Stimulated activated naive CD4-positive, alpha-beta T cell (primary cell): ENCODE measurements at regions not wholly inside any gene's neighbourhood (a gene's known extent, or its start where the extent isn't known, plus 50 kb on each side); places are given as distances from the start of the nearest gene placed in this dataset.

Source experiments
- DNase-seq, 6 experiments: peaks; one replicate each; lab custom pipeline; 2025; lab: John Stamatoyannopoulos, UW

DNA sequence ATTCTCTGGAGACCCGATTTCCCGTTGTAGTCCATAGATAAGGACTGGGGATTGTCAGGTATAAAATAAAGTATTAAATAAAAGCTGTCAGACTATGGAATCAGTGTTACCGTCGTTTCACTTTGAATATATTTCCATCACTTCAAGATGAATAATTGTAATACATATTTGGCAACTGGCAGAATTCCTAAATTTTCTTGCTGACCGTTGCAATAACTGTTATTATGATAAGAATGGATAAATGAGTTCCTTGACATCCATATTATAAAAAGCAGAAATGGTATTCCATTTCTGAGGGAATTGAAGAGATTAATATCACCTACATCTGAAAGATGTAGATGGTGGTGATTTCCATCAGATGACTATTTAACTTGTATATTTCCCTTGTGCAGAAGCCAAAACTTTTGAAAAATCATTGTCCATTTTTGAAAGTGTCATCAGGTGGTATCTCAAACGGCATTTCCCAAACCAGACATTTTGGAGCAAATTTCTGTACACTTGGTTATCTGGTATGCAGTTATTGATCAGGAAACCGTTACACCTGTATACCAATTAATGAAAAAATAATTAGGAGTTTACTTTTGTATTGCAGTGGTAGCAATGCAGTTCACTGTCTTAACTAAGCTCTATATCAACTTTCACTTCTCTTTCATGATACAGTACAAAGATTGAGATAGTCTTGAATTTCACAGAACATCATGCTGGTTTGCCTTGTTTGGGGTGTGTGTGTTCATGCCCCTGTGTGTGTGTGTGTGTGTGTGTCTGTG lies 878.5 kb downstream of the PCDH18 start:
- no peak for DNase-seq

DNA sequence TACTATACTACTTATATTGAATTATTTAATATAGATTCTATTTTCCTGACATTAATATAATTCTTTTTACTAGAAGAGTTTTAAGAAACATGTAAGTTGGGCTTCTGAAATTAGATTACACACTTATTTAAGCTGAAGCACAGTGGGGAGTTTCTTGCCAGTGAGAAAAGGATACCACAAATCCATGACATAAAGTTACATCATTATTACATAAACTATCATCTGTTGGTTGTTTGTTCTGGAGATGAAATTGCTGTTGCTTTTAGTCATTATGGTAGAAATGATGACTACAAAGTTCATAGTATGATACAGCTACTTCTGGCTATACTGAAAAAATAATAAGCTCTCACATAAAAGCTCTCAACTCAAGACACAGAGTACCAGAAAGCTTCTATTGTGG lies 880.4 kb downstream of the PCDH18 start:
- no peak for DNase-seq

DNA sequence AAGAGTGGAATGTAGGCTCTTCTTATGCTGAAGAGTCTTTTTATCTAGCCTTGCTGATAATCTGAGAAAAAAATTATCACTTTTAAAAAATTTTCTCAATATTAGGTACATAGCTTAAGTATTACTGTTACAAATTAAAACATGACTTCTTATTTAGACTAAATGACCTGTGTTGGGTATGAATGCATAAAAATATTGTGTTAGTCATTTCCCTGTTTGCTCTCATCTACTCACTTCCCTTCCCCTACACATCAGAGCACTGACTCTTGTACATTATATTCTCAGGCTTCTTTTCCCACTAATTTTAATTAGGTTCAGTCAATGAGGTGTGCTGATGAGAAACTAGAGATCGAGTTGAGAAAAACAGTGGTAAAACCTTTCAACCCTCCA lies 881.0 kb downstream of the PCDH18 start:
- no peak for DNase-seq

DNA sequence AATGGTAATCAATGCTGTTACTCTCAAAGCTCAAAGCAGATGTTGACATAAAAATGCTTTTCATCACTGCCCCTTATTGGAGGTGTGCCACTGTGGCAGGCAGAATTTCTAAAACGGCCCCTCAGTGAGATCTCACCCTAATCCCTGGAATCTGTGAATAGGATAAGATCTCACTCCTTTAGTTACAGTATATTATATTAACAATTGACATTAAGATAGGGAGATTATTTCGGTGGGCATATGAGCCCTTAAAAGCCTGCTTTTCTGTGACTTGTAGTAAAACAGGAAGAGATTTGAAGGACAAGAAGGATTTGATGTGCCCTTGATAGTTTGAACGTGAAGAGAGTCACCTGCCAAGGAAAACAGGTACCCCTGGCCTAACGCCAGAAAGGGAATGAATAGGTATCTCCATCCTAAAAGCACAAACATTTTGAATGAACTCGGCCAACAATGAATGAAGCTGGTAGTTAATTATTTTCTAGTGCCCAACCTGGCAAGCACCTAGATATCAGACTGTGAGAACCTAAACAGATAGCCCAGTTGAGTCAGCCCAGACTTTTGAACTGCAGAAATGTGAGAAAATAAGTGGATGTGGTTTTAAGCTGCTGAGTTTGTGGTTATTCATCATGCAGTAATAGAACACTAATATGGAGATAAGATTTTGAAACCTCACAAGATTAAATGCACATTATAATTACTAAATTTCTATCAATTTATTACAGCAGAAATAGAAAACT lies 881.6 kb downstream of the PCDH18 start:
- no peak for DNase-seq

DNA sequence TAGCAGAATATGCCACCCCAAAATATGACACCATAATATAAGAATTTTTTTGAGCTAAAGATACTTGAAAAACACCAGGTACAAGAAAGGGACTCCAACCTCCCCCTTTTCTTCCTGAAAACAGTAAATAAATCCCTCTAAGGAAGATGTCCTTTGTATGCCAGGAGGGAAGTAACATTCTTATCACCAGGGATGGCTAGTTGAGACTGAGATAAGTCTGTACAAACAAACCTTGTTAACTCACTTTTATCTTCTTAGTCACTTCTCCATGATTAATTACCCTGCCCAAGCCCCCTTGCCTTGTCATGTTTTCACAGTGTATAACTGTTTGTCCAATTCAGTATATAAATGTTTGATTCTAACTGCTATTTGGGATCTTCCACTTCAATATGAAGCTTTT lies 888.0 kb downstream of the PCDH18 start:
- DNase-seq = no peak

DNA sequence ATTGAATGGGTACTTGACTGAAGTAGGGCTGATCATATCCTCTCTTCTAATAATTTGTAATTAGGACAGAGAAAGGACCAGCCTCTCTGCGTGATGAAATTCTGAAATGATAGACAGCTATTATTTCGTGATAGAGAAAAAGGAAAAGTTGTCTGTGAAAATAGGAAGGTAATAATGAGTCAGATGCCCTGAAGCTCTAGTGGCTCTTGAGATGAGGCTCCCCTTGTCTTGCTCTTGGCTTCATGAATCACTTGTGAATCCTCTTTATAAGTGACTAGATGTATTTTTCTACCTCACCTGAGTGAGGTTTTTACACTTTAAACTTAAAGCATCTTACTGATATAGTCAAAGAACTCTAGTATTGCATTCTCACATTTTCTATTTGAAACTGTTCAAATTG lies 888.9 kb downstream of the PCDH18 start:
- DNase-seq = no peak

DNA sequence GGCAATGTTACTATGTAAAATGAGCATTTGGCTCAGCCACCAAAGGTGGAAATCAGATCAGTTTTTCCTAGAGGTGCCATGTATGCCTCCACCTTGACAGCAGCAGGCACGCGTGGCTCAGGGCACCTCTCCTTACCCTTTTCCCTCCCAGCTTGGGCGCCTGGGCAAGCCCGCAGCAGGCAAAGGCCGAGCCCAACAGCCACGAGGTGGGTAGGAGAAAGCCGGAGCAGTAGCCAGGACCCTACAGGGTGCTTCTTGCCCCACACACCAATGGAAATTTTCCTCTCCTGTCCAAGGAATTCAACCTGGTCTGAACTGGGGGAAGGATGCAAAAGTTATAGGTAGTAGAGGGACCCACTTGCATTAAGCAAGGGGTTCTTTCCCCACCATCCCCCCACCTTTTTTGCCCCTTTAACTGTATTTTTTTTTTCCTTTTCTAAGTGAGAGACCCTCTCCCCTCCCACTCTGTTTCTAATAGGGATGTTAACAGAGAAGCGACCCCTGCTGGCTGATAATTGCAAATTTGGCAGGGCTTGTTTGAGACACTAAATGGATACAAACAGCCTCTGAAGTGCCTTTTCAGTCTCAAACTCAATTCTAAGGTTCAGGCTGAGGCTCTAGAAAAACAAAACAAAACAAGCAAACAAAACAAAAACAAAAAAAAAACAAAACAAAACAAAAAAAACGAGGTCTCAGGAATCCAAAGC lies 895.1 kb downstream of the PCDH18 start:
- no peak for DNase-seq

DNA sequence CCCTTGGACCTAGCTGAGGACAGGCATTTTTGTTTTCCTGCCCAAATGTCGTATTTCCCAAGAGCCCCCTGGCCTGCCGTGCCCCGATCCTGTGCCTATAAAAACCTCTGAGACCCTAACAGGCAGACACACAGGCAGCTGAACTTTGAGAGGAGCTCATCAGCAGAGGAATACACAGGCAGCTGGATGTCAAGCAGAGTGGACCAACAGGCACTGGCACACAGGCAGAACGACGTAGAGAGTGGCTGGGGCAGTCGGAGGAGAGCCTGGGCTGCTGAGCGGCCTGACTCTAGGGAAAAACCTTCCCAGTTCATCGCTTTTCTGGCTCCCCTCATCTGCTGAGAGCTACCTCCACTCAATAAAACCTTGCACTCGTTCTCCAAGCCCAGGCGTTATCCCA lies 896.1 kb downstream of the PCDH18 start:
- DNase-seq = no peak

DNA sequence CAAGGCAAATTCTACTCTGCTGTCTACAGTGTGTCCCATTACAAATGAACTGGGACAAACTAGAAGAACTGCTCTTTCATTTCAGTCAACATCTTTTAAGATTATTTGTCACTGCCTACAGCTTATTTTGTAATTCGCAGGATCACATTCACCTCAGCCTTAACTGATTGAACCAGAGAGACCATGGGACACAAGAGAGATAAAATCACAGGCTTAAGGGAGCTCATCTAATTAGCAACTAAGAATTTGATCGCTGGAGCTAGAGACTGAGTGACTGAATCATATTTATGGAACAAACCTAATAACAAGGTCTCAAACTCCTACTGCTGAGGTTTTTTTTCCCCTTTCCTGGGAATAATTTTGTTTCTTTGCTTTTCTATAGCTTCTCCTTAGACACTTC lies 898.2 kb downstream of the PCDH18 start:
- DNase-seq = no peak

DNA sequence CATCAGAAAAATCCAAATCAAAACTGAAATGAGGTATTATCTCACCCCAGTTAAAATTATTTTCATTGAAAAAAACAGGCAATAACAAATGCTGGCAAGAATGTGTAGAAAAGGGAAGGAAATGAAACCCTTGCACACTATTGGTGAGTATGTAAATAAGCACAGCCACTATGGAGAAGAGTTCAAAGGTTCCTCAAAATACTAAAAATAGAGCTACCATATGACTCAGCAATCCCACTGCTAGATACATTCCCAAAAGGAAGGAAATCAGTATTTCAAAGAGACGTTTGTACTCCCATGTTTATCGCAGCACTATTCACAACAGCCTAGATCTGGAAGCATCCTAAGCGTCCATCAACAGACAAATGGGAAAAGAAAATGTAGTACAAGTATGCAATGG lies 932.4 kb downstream of the PCDH18 start:
- DNase-seq = no peak

DNA sequence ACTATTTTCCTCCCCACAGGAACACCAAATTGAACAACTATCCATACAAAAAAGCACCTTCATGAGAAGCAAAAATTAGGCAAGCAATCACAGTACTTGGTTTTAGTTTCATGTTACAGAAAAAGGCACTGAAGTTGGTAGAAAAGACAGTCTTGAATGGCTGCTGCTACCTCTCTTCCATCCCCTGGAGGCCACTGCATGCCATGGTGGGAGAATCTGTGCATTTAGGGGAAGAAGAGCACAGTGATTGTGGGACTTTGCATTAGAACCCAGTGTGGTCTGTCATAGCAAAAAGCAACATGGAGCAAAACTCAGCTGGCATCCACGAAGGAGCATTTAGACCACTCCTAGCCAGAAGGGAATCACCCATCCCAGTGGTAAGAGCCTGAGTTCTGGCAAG lies 941.9 kb downstream of the PCDH18 start:
- DNase-seq = no peak

DNA sequence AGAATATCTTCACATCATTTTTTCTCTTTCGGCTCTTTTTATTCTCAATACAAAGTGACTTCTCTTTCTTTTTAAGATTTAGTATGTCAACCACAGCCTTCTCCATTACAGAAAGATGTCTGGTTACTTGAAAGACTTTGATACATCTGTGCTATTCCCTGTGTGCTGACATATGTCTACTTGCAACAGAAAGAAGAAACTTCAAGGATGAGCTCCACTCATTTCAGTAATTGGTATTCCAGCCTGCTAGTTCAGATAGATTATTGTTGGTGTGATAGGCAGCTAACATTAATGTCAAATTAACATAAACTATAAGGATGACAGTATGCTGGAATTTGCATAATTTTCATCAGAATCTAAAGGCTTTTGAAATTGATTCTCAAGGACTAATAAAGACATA lies 948.7 kb downstream of the PCDH18 start:
- no peak for DNase-seq

DNA sequence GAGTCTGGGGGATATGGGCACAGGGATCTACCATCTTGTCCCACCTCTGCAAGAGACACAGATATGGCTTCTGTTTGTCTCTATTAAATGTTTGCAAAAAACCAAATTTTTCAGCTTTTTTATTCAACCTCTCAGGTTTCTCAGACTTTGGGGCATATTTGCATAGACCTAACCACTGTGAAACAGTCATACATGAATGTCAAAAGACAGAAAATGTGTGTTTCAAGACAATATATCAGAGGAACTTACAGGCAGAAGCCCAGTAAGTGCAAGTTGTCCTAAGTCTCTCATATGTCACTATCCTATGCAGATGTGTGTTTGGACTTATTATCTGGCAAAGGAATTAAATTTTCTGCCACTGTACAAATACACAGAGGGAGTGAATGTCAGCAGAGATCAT lies 951.2 kb downstream of the PCDH18 start:
- no peak for DNase-seq

DNA sequence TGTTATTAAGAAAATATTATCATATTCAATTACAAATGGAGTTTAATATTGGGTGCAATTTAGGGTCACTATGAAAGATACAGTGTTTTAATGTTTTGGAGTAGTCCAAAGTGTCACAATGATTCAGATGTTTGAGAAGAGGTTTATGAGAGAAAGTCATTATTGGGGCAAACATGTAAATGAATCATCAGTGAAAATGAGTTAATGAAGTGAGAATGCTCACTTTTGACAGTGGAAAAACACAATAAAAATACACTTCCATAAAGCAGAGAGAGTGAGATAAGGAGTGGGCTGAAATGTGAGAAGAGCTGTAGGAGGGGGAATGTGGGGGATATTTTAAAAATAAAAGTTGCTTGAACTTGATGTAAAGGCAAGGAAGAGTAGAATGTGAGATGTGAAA lies 957.1 kb downstream of the PCDH18 start:
- no peak for DNase-seq

DNA sequence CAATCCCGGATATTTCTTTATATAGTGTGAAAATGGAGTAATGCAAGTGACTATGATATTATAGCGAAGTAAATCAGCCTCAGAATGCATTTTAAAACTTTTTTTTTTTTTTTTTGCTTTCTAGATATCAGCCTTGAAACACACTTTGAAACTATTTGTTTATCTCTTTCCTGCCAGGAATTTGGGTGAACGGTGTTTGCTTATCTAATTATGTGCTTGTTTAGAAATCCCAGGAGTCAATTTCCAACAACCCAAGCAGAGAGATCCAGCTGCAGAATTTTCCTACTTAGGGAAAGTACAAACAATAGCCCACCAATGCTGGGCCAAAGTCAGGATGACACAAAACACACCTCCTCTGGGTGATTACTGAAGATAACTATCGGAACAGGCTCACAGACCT lies 958.8 kb downstream of the PCDH18 start:
- no peak for DNase-seq

DNA sequence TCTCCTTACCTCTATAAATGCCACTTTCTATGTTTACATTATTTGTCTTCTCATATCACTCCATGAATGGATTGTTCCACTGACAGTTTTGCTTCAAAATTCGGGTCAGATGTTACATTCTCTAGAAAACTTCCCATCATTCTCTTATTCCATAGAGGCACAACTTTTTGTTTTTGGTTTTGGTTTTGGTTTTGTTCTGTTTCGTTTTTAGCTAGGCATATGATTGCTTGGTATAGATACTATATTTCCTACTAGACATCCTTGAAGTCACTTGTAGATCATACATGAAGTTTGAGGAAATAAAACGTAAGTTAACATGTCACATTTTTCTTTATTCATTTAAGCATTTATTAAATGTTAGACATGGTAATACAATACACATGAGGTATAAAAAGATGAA lies 961.0 kb downstream of the PCDH18 start:
- no peak for DNase-seq

DNA sequence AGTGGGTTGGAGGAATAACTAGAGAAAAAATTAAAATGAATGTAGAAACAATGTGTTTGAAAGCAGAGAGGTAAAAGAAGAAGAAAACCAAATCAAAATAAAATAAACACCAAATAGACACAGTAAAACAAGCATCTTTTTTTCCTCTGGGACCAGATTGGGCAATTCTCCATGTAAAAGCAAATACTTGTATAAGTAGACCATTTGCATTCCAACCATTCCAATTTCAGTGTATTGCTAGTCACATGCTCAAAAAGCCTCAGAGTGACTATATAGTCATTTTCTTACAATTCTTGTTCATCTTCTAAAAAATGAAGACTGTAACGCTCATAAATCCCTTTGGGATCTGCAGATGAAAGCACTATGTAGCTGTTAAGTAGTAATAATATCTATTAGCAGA lies 969.5 kb downstream of the PCDH18 start:
- no peak for DNase-seq

DNA sequence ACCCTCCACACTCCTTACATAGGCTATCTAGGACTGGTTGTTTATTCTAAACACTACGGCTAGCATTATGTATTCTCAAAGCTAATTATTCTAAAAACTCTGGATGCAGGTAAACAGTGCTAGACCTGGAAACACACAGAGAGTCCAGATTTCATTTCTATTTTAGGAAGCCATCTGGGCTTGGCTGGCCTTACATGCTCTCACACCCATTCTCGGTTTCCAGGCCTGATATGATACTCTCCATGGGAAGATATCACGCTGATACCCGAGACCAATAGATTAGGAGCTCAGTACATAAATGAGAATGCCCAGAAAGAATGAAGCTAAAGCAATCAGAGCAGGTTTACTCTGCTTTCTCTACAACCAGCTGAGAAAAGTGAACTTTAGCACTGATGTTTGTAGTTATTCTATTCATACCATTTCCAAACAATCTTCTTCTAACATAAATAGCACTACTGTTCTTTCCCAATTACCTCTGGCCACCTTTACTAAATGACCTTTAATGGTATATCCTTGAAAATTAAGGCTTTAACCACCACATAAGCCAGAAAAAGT lies 973.3 kb downstream of the PCDH18 start:
- no peak for DNase-seq

DNA sequence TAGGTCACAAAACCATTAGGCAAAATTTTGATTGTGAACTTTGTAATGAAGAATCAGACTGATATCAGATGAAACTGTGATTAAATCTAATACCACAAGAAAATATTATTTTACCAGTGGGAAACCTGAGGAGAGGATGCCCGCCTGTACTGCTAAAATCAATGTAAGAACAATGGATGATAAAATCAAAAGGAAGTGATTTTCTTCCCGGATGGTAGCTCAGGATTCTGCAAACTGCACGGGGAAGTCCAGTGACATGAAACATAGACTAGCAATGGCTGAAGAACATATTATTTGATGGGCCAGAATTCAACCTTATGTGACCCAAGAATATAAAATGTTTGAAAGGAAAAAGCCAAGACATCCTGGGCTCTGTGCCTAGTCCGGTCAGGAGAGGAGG lies 974.9 kb downstream of the PCDH18 start:
- no peak for DNase-seq

DNA sequence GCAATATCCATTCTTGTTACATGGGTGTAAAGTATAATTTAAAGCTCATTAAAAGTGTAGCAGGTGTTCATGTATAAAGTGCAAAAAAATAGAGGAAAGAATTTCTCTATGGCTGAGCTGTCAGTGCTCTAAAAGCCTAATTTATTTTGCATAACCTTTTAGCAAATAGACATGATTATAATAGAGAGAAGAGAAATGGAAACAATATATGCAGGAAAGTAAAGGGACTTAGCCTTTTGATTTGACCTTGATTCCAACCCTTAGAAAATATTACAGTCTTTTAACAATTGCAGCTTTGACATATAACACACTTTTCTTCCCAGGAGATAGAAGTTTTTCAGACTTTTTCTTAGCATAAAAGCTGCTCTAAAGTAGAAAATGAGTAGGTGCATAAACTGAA lies 978.3 kb downstream of the PCDH18 start:
- DNase-seq = no peak

DNA sequence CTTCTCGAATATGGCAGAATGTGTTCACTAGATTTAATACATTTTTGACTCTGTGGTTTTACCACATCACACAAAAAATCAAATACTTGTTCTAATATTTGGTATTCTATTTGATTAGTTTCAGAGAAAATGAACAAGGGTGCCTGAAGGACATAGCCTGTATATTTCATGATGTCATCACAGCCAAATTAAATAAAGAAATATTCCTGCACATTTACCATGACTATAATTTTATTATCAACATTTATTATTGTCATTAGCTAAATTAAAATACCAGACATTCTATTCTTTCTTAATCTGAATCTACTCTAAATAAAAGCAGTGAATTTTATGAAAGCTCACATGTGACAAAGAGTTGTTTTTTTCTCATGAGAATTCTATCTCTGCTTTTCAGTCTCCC lies 980.5 kb downstream of the PCDH18 start:
- no peak for DNase-seq

DNA sequence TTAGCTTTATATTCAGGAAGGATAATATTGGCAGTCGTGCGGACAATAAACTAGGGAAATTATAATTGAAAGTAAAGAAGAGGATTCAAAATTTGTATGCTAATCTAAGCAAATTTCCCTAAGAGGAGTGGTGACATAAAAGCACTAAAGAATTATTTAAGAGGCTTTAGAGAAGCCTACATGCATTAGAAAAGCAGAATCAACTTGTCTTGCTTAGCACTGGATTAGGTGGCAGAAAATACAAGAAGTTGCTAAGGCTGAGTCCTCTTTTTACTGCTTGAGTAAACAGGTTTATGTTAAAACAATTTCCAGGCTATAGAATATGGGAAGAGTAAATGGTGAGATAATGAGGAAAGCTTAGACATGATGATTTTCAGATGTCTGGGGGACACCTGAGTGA lies 991.5 kb downstream of the PCDH18 start:
- DNase-seq = no peak

DNA sequence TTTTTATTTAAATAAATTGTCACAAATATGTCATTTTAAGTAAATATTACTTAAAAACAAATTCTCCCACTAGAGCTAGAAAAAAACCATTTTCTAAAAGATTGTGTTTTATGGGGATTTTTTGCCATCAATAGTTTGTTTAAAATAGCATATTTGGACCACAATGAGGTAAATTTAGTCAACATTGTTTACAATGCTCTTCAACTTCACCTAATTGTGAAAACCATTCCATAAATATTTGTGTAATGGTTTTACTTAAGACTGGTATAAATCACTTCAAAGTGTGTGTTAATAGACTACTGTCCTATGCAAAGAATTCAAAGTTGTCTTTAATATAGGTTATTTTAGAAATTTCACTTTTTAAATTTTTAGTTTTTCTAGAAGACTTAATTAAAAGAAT lies 1004.2 kb downstream of the PCDH18 start:
- no peak for DNase-seq
